K562 (cell line): ENCODE measurements at regions not wholly inside any gene's neighbourhood (a gene's known extent, or its start where the extent isn't known, plus 50 kb on each side); places are given as distances from the start of the nearest gene placed in this dataset.

Experiments
- ATAC-seq: fragments of 200-7000 bp; cut with Tn5 transposase; 3 replicates; pipeline ENCODE4 v1.9.1; 2020; ENCODE audit warnings: moderate library complexity
- BruUV-seq: library from RNA; stranded (reverse); fragments of 400-500 nt; replicated peaks from 2 replicates; lab custom pipeline; 2021; lab: Mats Ljungman, UMichigan
- CTCF ChIA-PET: fragments of 300-600 bp; formaldehyde crosslinking; extraction: SDS; loops from one replicate; lab custom pipeline; 2021; ENCODE audit warnings: low intra/inter-chr PET ratio; lab: Yijun Ruan, JAX
- POLR2A ChIA-PET: fragments of 300-600, 350-650 bp; sonication (Branson Sonifier 250); formaldehyde crosslinking; extraction: SDS; loops from one replicate; lab custom pipeline; 2021; ENCODE audit warnings: antibody characterized with exemption, inconsistent platforms; lab: Yijun Ruan, JAX
- DNase-seq, 4 experiments: peaks; one replicate each; pipeline versions ENCODE4 v3.0.0 to v3.0.0-alpha.2; 2011 to 2018; ENCODE audit warnings: low spot score in 3 of 4, mixed read lengths in 3 of 4; ENCODE audit errors: extremely low read depth in 1 of 4
- FAIRE-seq: peaks from 2 replicates; lab custom pipeline; 2011; peaks lifted over from hg19 to GRCh38; lab: Jason Lieb, UNC
- H2AFZ ChIP-seq: 2 replicates; pipeline ENCODE4 v1.6.0; 2011; ENCODE audit warnings: low read depth, low read length, control low read depth, inconsistent platforms
- H3K27ac ChIP-seq: fragments of 200-600 bp; 3 replicates; pipeline ENCODE4 v1.8.0; 2011; ENCODE audit warnings: low read depth, mild to moderate bottlenecking, control low read depth, inconsistent platforms, low read length, moderate library complexity, mixed read lengths; ENCODE audit errors: extremely low read depth
- H3K27me3 ChIP-seq, 2 experiments: fragments of 300-600 bp in 1 of 2; 2 replicates in 1 of 2; 3 replicates in 1 of 2; pipeline versions ENCODE4 v1.6.0 to v1.8.0; 2011; ENCODE audit warnings: inconsistent platforms in 2 of 2, low read length in 2 of 2, mild to moderate bottlenecking in 1 of 2, mixed read lengths in 1 of 2, moderate library complexity in 1 of 2; ENCODE audit not compliant: control insufficient read depth in 2 of 2, insufficient read depth in 2 of 2
- H3K36me3 ChIP-seq: fragments of 300-600 bp; 3 replicates; pipeline ENCODE4 v1.8.0; 2011; ENCODE audit warnings: mild to moderate bottlenecking, low read length, inconsistent platforms; ENCODE audit not compliant: control insufficient read depth, insufficient read depth
- H3K4me1 ChIP-seq, 2 experiments: fragments of 200-600 bp in 1 of 2; replicated peaks in 1 of 2; 2 replicates in 1 of 2; 3 replicates in 1 of 2; pipeline versions ENCODE4 v1.5.1 to v1.8.0; 2011; ENCODE audit warnings: inconsistent platforms in 2 of 2, low read length in 2 of 2, mild to moderate bottlenecking in 1 of 2, mixed read lengths in 1 of 2, moderate library complexity in 1 of 2; ENCODE audit not compliant: control insufficient read depth in 2 of 2, insufficient read depth in 2 of 2
- H3K4me2 ChIP-seq: 2 replicates; pipeline ENCODE4 v1.6.1; 2011; ENCODE audit warnings: low read length, control low read depth, inconsistent platforms, mixed read lengths; ENCODE audit not compliant: insufficient read depth
- H3K4me3 ChIP-seq: fragments of 200-600 bp; sonication (generic), shearing (Covaris generic); 2 replicates; pipeline ENCODE4 v1.5.1; 2016; ENCODE audit warnings: control low read depth, inconsistent platforms
- H3K79me2 ChIP-seq: fragments of 200-600 bp; 3 replicates; pipeline ENCODE4 v1.8.0; 2011; ENCODE audit warnings: low read length, inconsistent platforms; ENCODE audit not compliant: control insufficient read depth, insufficient read depth
- H3K9ac ChIP-seq, 2 experiments: 2 replicates each; pipeline versions ENCODE4 v1.6.0 to v1.6.1; 2011; ENCODE audit warnings: low read depth in 2 of 2, low read length in 2 of 2, control low read depth in 1 of 2, inconsistent platforms in 1 of 2, mild to moderate bottlenecking in 1 of 2, mixed read lengths in 1 of 2; ENCODE audit not compliant: insufficient read depth in 1 of 2
- H3K9me1 ChIP-seq: one replicate; pipeline ENCODE4 v1.6.0; 2011; ENCODE audit warnings: inconsistent platforms, mild to moderate bottlenecking, low read length, moderate library complexity; ENCODE audit not compliant: control insufficient read depth, insufficient read depth
- H3K9me3 ChIP-seq: replicated peaks from 2 replicates; pipeline ENCODE4 v1.5.1; 2011; ENCODE audit warnings: low read depth, low read length, inconsistent platforms; ENCODE audit not compliant: control insufficient read depth, insufficient read depth
- H4K20me1 ChIP-seq: replicated peaks from 2 replicates; pipeline ENCODE4 v1.6.1; 2011; ENCODE audit warnings: low read length, inconsistent platforms, mixed read lengths; ENCODE audit not compliant: control insufficient read depth, insufficient read depth
- ARID3A ChIP-seq: IDR thresholded peaks from 2 replicates; pipeline ENCODE4 v1.6.1; 2012; ENCODE audit warnings: low read depth, low read length, improper control_type of control experiment, borderline replicate concordance
- CBFA2T2 ChIP-seq: fragments of 450-650 bp; conservative IDR thresholded peaks from 2 replicates; pipeline ENCODE4 v1.6.1; 2017; ENCODE audit warnings: mild to moderate bottlenecking
- CBFA2T3 ChIP-seq: fragments of 450-650 bp; IDR thresholded peaks from 2 replicates; pipeline ENCODE4 v1.6.1; 2017
- CHD4 ChIP-seq: fragments of 200-600 bp; sonication (generic); IDR thresholded peaks from 3 replicates; pipeline ENCODE4 v1.6.1; 2012; ENCODE audit warnings: low read depth, mild to moderate bottlenecking, mixed read lengths, low read length, inconsistent platforms; ENCODE audit not compliant: insufficient read depth, insufficient replicate concordance, poor library complexity, severe bottlenecking
- DEAF1 ChIP-seq: fragments of 450-650 bp; formaldehyde crosslinking; IDR thresholded peaks from 2 replicates; pipeline ENCODE4 v1.4.0; 2020; ENCODE audit warnings: mild to moderate bottlenecking, moderate library complexity
- ERF ChIP-seq: fragments of 450-650 bp; formaldehyde crosslinking; IDR thresholded peaks from 2 replicates; pipeline ENCODE4 v1.4.0; 2020; ENCODE audit warnings: mild to moderate bottlenecking, mixed read lengths
- FOXP1 ChIP-seq: sonication (generic); formaldehyde crosslinking; IDR thresholded peaks from 2 replicates; pipeline ENCODE4 v1.8.0; 2022; ENCODE audit warnings: mild to moderate bottlenecking, missing genetic modification reagents
- GTF2B ChIP-seq: IDR thresholded peaks from 2 replicates; pipeline ENCODE4 v1.6.1; 2011; ENCODE audit not compliant: insufficient read length; ENCODE audit errors: extremely low read depth
- HOXB6 ChIP-seq: fragments of 250-450 bp; sonication (Bioruptor Pico); IDR thresholded peaks from 2 replicates; pipeline ENCODE4 v1.5.1; 2022; ENCODE audit warnings: mild to moderate bottlenecking, borderline replicate concordance
- MCM5 ChIP-seq: fragments of 450-650 bp; IDR thresholded peaks from 2 replicates; pipeline ENCODE4 v1.6.1; 2016; ENCODE audit warnings: low read depth
- TCFL5 ChIP-seq: fragments of 250-450 bp; sonication (Bioruptor Pico); conservative IDR thresholded peaks from 2 replicates; pipeline ENCODE4 v1.6.1; 2021; ENCODE audit warnings: mild to moderate bottlenecking, moderate library complexity, matching md5 sums
- TOE1 ChIP-seq, 2 experiments: fragments of 450-650 bp in 1 of 2; sonication (generic) in 1 of 2; formaldehyde crosslinking in 1 of 2; IDR thresholded peaks; 2 replicates each; pipeline versions ENCODE4 v1.7.1 to v1.8.0; 2016 to 2022; ENCODE audit warnings: borderline replicate concordance in 2 of 2, mild to moderate bottlenecking in 2 of 2, antibody characterized with exemption in 1 of 2, inconsistent platforms in 1 of 2, low read depth in 1 of 2, missing genetic modification reagents in 1 of 2, moderate library complexity in 1 of 2
- ZNF24 ChIP-seq: fragments of 450-650 bp; IDR thresholded peaks from 2 replicates; pipeline ENCODE4 v1.6.1; 2016
- ZNF436 ChIP-seq: fragments of 250-450, 450-650 bp; sonication (Bioruptor Pico); formaldehyde crosslinking; IDR thresholded peaks from 2 replicates; pipeline ENCODE4 v1.7.0; 2020; ENCODE audit warnings: mild to moderate bottlenecking
- WGBS: fragments of 100-300 bp; shearing (Covaris generic); methylation state at CpG from one replicate; pipeline ENCODE4 v1.1.6; 2016; ENCODE audit warnings: low coverage, mixed read lengths; ENCODE audit not compliant: insufficient coverage; ENCODE audit errors: missing lambda C conversion rate; 5-methylcytosine and 5-hydroxymethylcytosine counted together
- in situ Hi-C: fragments of 300-500 bp; cut with MboI; formaldehyde crosslinking; loops from 4 replicates; pipeline ENCODE4 v1.15.0; 2018; ENCODE audit warnings: inconsistent platforms, mixed read lengths
- intact Hi-C: fragments of 100-400 bp; cut with micrococcal nuclease; formaldehyde crosslinking; loops from 2 replicates; pipeline ENCODE4 v1.14.2; 2022

GRCh38 chr9:26392639-26393038 is 500.0 kb downstream of the CAAP1 start:
- Histone ChIP-seq H4K20me1 (no peaks in the 10 kb centered on the region), H3K27me3 (no peaks in the 10 kb centered on the region), H3K36me3 (no peaks in the 10 kb centered on the region)
- intact Hi-C loops = no loop called here
- DNase-seq = no peak
- POLR2A ChIA-PET = no interaction called here
- in situ Hi-C loops = no loop called here
- TF ChIP-seq FOXP1 (no peak), CBFA2T3 (no peak), MCM5 (no peak), GTF2B (no peak)
- TF ChIP-seq, all 486 proteins: peak for 0
- H3K4me2 ChIP-seq = no peak overlapping the region
- H3K9me3 ChIP-seq = no peaks in the 10 kb centered on the region
- H3K4me3 ChIP-seq = no peak overlapping the region
- no peak for FAIRE-seq
- no peaks in the 10 kb centered on the region for H3K79me2 ChIP-seq
- BruUV-seq = no TSS peak
- H3K9ac ChIP-seq = no peak overlapping the region
- no peaks in the 10 kb centered on the region for H3K9me1 ChIP-seq
- H2AFZ ChIP-seq = no peak overlapping the region
- H3K27ac ChIP-seq = no peak overlapping the region
- CTCF ChIA-PET = no interaction called here
- no peak for ATAC-seq
- H3K4me1 ChIP-seq = no peaks in the 10 kb centered on the region

GRCh38 chr9:26391036-26391435 is 501.6 kb downstream of the CAAP1 start:
- Histone ChIP-seq H4K20me1 (no peaks in the 10 kb centered on the region), H3K9me1 (no peaks in the 10 kb centered on the region), H3K4me1 (no peaks in the 10 kb centered on the region), H3K79me2 (no peaks in the 10 kb centered on the region), H3K4me3 (no peak overlapping the region), H3K27ac (no peak overlapping the region), H3K9ac (no peak overlapping the region), H2AFZ (no peak overlapping the region), H3K27me3 (no peaks in the 10 kb centered on the region), H3K36me3 (no peaks in the 10 kb centered on the region), H3K4me2 (no peak overlapping the region), H3K9me3 (no peaks in the 10 kb centered on the region)
- POLR2A ChIA-PET = no interaction called here
- CTCF ChIA-PET = no interaction called here
- no TSS peak for BruUV-seq
- intact Hi-C loops = no loop called here
- FAIRE-seq (no peak), ATAC-seq (no peak), DNase-seq (no peak)
- no CpG with 5 or more reads among the region's 4 CpGs for WGBS
- in situ Hi-C loops = no loop called here
- TF ChIP-seq ERF (CRISPR knock-in tag) = no peak
- no peak for TF ChIP-seq ARID3A
- TF ChIP-seq DEAF1 (CRISPR knock-in tag) = no peak
- TF ChIP-seq ZNF436 (CRISPR knock-in tag) = no peak
- no peak for TF ChIP-seq HOXB6 (CRISPR knock-in tag)
- TF ChIP-seq TOE1 (IDR thresholded peaks at IDR 0.05; ENCODE audit: borderline replicate concordance) = no peak
- no peak for TF ChIP-seq TOE1 (CRISPR knock-in tag; IDR thresholded peaks at IDR 0.05; ENCODE audit: borderline replicate concordance, low read depth)
- no peak for TF ChIP-seq TCFL5 (CRISPR knock-in tag)
- no peak for TF ChIP-seq CHD4
- TF ChIP-seq CBFA2T2 = no peak
- no peak for TF ChIP-seq ZNF24
